Astrocyte of the cerebellum (primary cell): ENCODE measurements at regions not wholly inside any gene's neighbourhood (a gene's known extent, or its start where the extent isn't known, plus 50 kb on each side); places are given as distances from the start of the nearest gene placed in this dataset.
A peak's percentile ranks its signal among the peaks of the same experiment; 100 is the strongest.

Experiments used
- DNase-seq: peaks from one replicate; pipeline ENCODE4 v3.0.0-alpha.2; 2011; ENCODE audit warnings: low read depth
- H3K4me3 ChIP-seq: 2 replicates; pipeline ENCODE4 v1.5.1; 2011; ENCODE audit warnings: mild to moderate bottlenecking, low read depth, low read length, moderate library complexity
- CTCF ChIP-seq: IDR thresholded peaks from 2 replicates; pipeline ENCODE4 v1.5.1; 2012; ENCODE audit warnings: low read length, low read depth, moderate library complexity, mild to moderate bottlenecking; ENCODE audit errors: missing control alignments
- in situ Hi-C: cut with HindIII; loops from 2 replicates; pipeline ENCODE4 v1.10.0; 2017; ENCODE audit warnings: low sequenced_read_pairs

- in situ Hi-C loops = no loop called here
- peak; percentile 57 for DNase-seq
- H3K4me3 ChIP-seq = no peak overlapping the region
- no peak for TF ChIP-seq CTCF
Measured at GRCh38 chr13:80840316-80840976, 499.5 kb upstream of the SPRY2 start.

- DNase-seq = no peak
- in situ Hi-C loops = no loop called here
- TF ChIP-seq CTCF = no peak
- H3K4me3 ChIP-seq = no peak overlapping the region
Measured at GRCh38 chr13:80835902-80836301, 495.0 kb upstream of the SPRY2 start.

GRCh38 chr13:80830431-80830830, 489.5 kb upstream of the SPRY2 start:
- TF ChIP-seq CTCF = no peak
- H3K4me3 ChIP-seq = no peak overlapping the region
- in situ Hi-C loops = no loop called here
- no peak for DNase-seq

- no peak for TF ChIP-seq CTCF
- no peak for DNase-seq
- in situ Hi-C loops = no loop called here
- H3K4me3 ChIP-seq = no peak overlapping the region
Measured at GRCh38 chr13:80828759-80829158, 487.8 kb upstream of the SPRY2 start.

GRCh38 chr13:80825276-80825675, 484.4 kb upstream of the SPRY2 start:
- no peak for DNase-seq
- in situ Hi-C loops = no loop called here
- no peak overlapping the region for H3K4me3 ChIP-seq
- no peak for TF ChIP-seq CTCF

- in situ Hi-C loops = no loop called here
- peak; percentile 26 for DNase-seq
- no peak for TF ChIP-seq CTCF
- no peak overlapping the region for H3K4me3 ChIP-seq
Measured at GRCh38 chr13:80824229-80824628, 483.3 kb upstream of the SPRY2 start.
